ENCODE measurements at regions not wholly inside any gene's neighbourhood (a gene's known extent, or its start where the extent isn't known, plus 50 kb on each side); places are given as distances from the start of the nearest gene placed in this dataset.

DNA sequence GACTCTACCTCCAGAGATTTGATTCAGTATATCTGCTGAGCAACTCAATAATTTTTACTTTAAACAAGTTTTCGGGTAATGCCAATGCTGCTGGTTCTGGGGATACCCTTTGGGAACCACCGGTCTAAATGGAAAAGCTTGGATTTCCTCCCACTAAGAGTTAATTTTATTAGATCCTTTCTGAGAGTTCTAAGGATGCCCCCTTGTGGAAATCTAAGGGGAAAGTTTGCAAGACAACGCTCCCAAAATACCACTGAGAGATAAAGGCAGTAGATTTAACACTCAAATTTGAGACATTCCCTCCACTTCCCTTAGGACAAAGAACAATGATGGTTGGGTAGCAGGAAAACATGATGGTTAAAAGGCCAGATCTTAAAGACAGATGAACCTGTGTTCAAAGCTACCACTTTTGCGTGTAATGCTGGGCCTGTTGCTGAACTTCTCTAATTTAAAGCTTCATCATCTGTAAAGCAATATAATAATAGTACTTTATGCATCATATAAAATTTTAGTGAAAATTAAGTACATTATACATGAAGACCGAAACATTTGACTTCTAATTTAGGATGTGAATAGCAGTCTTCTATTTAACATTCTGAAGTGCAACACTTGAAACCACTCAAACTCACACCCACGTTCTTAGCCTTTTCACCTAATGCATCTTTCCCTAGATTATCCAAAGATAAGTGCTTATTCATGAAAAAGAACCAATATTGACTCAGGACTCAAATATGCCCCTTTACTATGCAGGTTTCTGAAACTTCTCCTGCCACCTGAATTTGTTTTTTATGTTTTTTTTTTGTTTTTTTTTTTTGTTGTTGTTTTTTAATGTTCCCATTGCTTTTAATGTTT, 110.1 kb upstream of the LUZP2 start:
- TF ChIP-seq ESRRG (CRISPR knock-in tag; IDR thresholded peaks at IDR 0.05) (no peak), BACH2 (CRISPR knock-in tag; IDR thresholded peaks at IDR 0.05; ENCODE audit: borderline replicate concordance) (no peak), ARNTL (CRISPR knock-in tag; IDR thresholded peaks at IDR 0.05; ENCODE audit: borderline replicate concordance, low read depth) (no peak)
- TF ChIP-seq, protein P1, sequence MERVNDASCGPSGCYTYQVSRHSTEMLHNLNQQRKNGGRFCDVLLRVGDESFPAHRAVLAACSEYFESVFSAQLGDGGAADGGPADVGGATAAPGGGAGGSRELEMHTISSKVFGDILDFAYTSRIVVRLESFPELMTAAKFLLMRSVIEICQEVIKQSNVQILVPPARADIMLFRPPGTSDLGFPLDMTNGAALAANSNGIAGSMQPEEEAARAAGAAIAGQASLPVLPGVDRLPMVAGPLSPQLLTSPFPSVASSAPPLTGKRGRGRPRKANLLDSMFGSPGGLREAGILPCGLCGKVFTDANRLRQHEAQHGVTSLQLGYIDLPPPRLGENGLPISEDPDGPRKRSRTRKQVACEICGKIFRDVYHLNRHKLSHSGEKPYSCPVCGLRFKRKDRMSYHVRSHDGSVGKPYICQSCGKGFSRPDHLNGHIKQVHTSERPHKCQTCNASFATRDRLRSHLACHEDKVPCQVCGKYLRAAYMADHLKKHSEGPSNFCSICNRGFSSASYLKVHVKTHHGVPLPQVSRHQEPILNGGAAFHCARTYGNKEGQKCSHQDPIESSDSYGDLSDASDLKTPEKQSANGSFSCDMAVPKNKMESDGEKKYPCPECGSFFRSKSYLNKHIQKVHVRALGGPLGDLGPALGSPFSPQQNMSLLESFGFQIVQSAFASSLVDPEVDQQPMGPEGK (CRISPR knock-in tag; IDR thresholded peaks at IDR 0.05; ENCODE audit: borderline replicate concordance), result no peak
- TF ChIP-seq, protein P2, sequence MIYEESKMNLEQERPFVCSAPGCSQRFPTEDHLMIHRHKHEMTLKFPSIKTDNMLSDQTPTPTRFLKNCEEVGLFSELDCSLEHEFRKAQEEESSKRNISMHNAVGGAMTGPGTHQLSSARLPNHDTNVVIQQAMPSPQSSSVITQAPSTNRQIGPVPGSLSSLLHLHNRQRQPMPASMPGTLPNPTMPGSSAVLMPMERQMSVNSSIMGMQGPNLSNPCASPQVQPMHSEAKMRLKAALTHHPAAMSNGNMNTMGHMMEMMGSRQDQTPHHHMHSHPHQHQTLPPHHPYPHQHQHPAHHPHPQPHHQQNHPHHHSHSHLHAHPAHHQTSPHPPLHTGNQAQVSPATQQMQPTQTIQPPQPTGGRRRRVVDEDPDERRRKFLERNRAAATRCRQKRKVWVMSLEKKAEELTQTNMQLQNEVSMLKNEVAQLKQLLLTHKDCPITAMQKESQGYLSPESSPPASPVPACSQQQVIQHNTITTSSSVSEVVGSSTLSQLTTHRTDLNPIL (CRISPR knock-in tag; IDR thresholded peaks at IDR 0.05; ENCODE audit: low read depth), result no peak
- TF ChIP-seq, protein P3, sequence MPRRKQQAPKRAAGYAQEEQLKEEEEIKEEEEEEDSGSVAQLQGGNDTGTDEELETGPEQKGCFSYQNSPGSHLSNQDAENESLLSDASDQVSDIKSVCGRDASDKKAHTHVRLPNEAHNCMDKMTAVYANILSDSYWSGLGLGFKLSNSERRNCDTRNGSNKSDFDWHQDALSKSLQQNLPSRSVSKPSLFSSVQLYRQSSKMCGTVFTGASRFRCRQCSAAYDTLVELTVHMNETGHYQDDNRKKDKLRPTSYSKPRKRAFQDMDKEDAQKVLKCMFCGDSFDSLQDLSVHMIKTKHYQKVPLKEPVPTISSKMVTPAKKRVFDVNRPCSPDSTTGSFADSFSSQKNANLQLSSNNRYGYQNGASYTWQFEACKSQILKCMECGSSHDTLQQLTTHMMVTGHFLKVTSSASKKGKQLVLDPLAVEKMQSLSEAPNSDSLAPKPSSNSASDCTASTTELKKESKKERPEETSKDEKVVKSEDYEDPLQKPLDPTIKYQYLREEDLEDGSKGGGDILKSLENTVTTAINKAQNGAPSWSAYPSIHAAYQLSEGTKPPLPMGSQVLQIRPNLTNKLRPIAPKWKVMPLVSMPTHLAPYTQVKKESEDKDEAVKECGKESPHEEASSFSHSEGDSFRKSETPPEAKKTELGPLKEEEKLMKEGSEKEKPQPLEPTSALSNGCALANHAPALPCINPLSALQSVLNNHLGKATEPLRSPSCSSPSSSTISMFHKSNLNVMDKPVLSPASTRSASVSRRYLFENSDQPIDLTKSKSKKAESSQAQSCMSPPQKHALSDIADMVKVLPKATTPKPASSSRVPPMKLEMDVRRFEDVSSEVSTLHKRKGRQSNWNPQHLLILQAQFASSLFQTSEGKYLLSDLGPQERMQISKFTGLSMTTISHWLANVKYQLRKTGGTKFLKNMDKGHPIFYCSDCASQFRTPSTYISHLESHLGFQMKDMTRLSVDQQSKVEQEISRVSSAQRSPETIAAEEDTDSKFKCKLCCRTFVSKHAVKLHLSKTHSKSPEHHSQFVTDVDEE (CRISPR knock-in tag; IDR thresholded peaks at IDR 0.05), result no peak
